WTC11 (cell line): ENCODE measurements at regions not wholly inside any gene's neighbourhood (a gene's known extent, or its start where the extent isn't known, plus 50 kb on each side); places are given as distances from the start of the nearest gene placed in this dataset.
A peak's percentile ranks its signal among the peaks of the same experiment; 100 is the strongest.

Source experiments
- ATAC-seq: fragments of 200-7000 bp; cut with Tn5 transposase; 2 replicates; pipeline ENCODE4 v1.10.0; 2021; ENCODE audit warnings: mild to moderate bottlenecking, moderate library complexity
- CTCF ChIA-PET: fragments of 300-600 bp; sonication (Branson Sonifier 250); formaldehyde crosslinking; loops from one replicate; lab custom pipeline; 2021; ENCODE audit warnings: antibody characterized with exemption; lab: Charles Lee
- POLR2A ChIA-PET: fragments of 350-600 bp; sonication (Branson Sonifier 250); formaldehyde crosslinking; loops from one replicate; lab custom pipeline; 2021; ENCODE audit warnings: antibody characterized with exemption; lab: Charles Lee
- DNase-seq: peaks from one replicate; pipeline ENCODE4 v3.0.0; 2021; ENCODE audit warnings: low spot score
- H3K27ac Mint-ChIP-seq: 2 replicates; pipeline ENCODE4 v1.8.0; 2021; ENCODE audit warnings: mixed read lengths
- H3K27me3 Mint-ChIP-seq: 2 replicates; pipeline ENCODE4 v1.8.0; 2021; ENCODE audit warnings: low read depth, mild to moderate bottlenecking, moderate library complexity, mixed read lengths
- H3K36me3 Mint-ChIP-seq: 2 replicates; pipeline ENCODE4 v1.8.0; 2021; ENCODE audit warnings: mixed read lengths
- H3K4me1 Mint-ChIP-seq: 2 replicates; pipeline ENCODE4 v1.8.0; 2022; ENCODE audit warnings: mixed read lengths
- H3K4me3 Mint-ChIP-seq: 2 replicates; pipeline ENCODE4 v1.8.0; 2021; ENCODE audit warnings: mild to moderate bottlenecking, moderate library complexity, mixed read lengths
- H3K9me3 Mint-ChIP-seq: 2 replicates; pipeline ENCODE4 v1.8.0; 2021; ENCODE audit warnings: mixed read lengths
- EMX1 ChIP-seq: fragments of 250-450 bp; sonication (Bioruptor Pico); IDR thresholded peaks from 2 replicates; pipeline ENCODE4 v1.8.0; 2021; ENCODE audit warnings: mild to moderate bottlenecking
- ETV6 ChIP-seq: sonication (generic); formaldehyde crosslinking; IDR thresholded peaks from 2 replicates; pipeline ENCODE4 v1.8.1; 2022; ENCODE audit warnings: mild to moderate bottlenecking, missing genetic modification reagents
- HMGA2 ChIP-seq: fragments of 250-450 bp; sonication (Bioruptor Pico); IDR thresholded peaks from 2 replicates; pipeline ENCODE4 v1.4.0; 2021; ENCODE audit warnings: mild to moderate bottlenecking, moderate library complexity
- MXD4 ChIP-seq: fragments of 250-450 bp; sonication (Bioruptor Pico); IDR thresholded peaks from 2 replicates; pipeline ENCODE4 v1.8.0; 2021; ENCODE audit warnings: mild to moderate bottlenecking, moderate library complexity, borderline replicate concordance
- TP53 ChIP-seq: sonication (generic); formaldehyde crosslinking; IDR thresholded peaks from 2 replicates; pipeline ENCODE4 v1.8.1; 2023; ENCODE audit warnings: mild to moderate bottlenecking, missing genetic modification reagents
- TF ChIP-seq, protein P1 (sequence below): sonication (generic); formaldehyde crosslinking; IDR thresholded peaks from 2 replicates; pipeline ENCODE4 v1.8.1; 2023; ENCODE audit warnings: mild to moderate bottlenecking, missing genetic modification reagents, borderline replicate concordance
- TF ChIP-seq, protein P2 (sequence below): sonication (generic); formaldehyde crosslinking; IDR thresholded peaks from 2 replicates; pipeline ENCODE4 v1.8.1; 2022; ENCODE audit warnings: missing genetic modification reagents, borderline replicate concordance
- TF ChIP-seq, protein P3 (sequence below): sonication (generic); formaldehyde crosslinking; IDR thresholded peaks from 2 replicates; pipeline ENCODE4 v1.8.1; 2022; ENCODE audit warnings: mild to moderate bottlenecking, moderate library complexity, missing genetic modification reagents
- TF ChIP-seq, protein P4 (sequence below): sonication (generic); formaldehyde crosslinking; IDR thresholded peaks from 2 replicates; pipeline ENCODE4 v1.8.1; 2023; ENCODE audit warnings: mild to moderate bottlenecking, missing genetic modification reagents, moderate library complexity
- TF ChIP-seq, protein P5 (sequence below): sonication (generic); formaldehyde crosslinking; IDR thresholded peaks from 2 replicates; pipeline ENCODE4 v1.8.0; 2023; ENCODE audit warnings: mild to moderate bottlenecking, missing genetic modification reagents

DNA sequence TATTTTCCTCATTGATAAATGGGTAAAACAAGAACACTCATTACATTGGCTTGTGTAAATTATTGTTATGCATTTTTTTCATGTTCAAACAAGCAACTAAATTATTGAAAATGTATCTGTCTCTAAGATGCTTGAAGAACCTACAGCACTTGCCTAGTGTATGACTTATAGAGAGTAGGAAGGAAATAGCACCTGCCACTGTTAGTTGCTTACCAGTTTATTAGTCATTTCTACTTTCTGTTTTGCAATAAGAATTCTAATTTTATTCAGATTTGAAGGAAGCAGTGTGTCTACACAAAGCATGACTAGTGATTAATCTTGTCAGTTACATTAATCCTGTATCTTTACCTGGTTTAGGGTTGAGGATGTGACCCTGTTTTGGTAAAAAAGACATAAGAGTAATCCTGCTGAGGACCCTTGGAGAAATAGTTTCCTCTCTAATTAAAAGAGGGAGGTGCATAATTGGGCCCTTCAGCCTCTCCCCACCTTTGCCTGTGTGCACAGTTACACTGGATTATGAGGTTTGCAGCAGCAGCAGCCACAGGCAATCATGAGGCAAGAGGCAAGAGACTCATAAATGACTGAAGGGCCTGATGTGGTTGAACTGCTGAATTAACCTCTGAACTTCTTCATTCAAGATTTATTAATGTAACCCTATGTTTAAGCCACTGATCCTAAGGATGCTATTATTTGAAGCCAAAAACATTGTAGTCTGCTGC, 1202.1 kb downstream of the ADGRL3 start (continued):
- TF ChIP-seq, protein P1, sequence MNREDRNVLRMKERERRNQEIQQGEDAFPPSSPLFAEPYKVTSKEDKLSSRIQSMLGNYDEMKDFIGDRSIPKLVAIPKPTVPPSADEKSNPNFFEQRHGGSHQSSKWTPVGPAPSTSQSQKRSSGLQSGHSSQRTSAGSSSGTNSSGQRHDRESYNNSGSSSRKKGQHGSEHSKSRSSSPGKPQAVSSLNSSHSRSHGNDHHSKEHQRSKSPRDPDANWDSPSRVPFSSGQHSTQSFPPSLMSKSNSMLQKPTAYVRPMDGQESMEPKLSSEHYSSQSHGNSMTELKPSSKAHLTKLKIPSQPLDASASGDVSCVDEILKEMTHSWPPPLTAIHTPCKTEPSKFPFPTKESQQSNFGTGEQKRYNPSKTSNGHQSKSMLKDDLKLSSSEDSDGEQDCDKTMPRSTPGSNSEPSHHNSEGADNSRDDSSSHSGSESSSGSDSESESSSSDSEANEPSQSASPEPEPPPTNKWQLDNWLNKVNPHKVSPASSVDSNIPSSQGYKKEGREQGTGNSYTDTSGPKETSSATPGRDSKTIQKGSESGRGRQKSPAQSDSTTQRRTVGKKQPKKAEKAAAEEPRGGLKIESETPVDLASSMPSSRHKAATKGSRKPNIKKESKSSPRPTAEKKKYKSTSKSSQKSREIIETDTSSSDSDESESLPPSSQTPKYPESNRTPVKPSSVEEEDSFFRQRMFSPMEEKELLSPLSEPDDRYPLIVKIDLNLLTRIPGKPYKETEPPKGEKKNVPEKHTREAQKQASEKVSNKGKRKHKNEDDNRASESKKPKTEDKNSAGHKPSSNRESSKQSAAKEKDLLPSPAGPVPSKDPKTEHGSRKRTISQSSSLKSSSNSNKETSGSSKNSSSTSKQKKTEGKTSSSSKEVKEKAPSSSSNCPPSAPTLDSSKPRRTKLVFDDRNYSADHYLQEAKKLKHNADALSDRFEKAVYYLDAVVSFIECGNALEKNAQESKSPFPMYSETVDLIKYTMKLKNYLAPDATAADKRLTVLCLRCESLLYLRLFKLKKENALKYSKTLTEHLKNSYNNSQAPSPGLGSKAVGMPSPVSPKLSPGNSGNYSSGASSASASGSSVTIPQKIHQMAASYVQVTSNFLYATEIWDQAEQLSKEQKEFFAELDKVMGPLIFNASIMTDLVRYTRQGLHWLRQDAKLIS (CRISPR knock-in tag): no peak
- TF ChIP-seq, protein P2, sequence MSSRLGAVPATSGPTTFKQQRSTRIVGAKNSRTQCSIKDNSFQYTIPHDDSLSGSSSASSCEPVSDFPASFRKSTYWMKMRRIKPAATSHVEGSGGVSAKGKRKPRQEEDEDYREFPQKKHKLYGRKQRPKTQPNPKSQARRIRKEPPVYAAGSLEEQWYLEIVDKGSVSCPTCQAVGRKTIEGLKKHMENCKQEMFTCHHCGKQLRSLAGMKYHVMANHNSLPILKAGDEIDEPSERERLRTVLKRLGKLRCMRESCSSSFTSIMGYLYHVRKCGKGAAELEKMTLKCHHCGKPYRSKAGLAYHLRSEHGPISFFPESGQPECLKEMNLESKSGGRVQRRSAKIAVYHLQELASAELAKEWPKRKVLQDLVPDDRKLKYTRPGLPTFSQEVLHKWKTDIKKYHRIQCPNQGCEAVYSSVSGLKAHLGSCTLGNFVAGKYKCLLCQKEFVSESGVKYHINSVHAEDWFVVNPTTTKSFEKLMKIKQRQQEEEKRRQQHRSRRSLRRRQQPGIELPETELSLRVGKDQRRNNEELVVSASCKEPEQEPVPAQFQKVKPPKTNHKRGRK (CRISPR knock-in tag): no peak
- TF ChIP-seq, protein P3, sequence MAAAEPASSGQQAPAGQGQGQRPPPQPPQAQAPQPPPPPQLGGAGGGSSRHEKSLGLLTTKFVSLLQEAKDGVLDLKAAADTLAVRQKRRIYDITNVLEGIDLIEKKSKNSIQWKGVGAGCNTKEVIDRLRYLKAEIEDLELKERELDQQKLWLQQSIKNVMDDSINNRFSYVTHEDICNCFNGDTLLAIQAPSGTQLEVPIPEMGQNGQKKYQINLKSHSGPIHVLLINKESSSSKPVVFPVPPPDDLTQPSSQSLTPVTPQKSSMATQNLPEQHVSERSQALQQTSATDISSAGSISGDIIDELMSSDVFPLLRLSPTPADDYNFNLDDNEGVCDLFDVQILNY (CRISPR knock-in tag): no peak

DNA sequence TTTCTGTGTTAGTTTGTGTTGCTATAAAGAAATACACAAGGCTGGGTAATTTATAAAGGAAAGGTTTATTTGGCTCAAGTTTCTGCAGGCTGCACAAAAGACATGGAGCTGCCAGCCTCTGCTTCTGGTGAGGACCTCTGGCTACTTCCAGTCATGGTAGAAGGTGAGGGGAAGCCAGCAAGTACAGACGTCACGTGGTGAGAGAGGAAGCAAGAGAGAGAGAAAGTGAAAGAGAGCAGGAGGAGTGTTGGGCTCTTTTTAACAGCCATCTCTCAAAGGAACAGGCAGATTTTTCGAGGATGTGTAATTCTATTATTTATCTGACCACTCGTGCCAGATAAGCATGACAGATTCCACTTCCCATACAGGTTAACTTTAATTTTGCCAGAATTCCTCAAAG, 1199.1 kb downstream of the ADGRL3 start:
- peak; percentile 30; the same call in 1 of the 2 replicates for ATAC-seq
- Mint-ChIP-seq H3K4me3 (no peak overlapping the region), H3K27me3 (no peaks in the 10 kb centered on the region), H3K4me1 (no peaks in the 10 kb centered on the region), H3K36me3 (no peaks in the 10 kb centered on the region), H3K9me3 (no peaks in the 10 kb centered on the region), H3K27ac (no peak overlapping the region)
- TF ChIP-seq, protein P3 (CRISPR knock-in tag): no peak
- TF ChIP-seq, protein P4, sequence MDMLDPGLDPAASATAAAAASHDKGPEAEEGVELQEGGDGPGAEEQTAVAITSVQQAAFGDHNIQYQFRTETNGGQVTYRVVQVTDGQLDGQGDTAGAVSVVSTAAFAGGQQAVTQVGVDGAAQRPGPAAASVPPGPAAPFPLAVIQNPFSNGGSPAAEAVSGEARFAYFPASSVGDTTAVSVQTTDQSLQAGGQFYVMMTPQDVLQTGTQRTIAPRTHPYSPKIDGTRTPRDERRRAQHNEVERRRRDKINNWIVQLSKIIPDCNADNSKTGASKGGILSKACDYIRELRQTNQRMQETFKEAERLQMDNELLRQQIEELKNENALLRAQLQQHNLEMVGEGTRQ: peak; percentile 55
- ChIA-PET CTCF (no interaction called here), POLR2A (no interaction called here)
- no peak for DNase-seq

DNA sequence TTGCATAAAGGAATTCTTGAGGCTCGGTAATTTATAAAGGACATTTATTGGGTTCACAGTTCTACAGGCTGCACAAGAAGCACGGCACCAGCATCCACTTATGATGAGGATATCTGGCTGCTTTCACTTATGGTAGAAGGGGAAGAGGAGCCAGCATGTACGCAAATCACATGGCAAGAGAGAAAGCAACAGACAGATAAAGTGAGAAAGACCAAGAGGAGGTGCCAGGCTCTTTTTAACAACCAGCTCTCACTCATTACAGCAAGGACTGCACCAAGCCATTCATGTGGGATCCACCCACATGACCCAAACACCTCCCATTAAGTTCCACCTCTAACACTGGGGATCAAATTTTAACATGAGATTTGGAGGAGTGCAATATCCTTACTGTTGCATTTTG, 1198.2 kb downstream of the ADGRL3 start:
- Mint-ChIP-seq H3K4me1 (no peaks in the 10 kb centered on the region), H3K4me3 (no peak overlapping the region), H3K27me3 (no peaks in the 10 kb centered on the region), H3K27ac (no peak overlapping the region), H3K36me3 (no peaks in the 10 kb centered on the region), H3K9me3 (peaks cover 4% of the 10 kb centered on the region)
- TF ChIP-seq, protein P2 (CRISPR knock-in tag): no peak
- TF ChIP-seq, protein P5, sequence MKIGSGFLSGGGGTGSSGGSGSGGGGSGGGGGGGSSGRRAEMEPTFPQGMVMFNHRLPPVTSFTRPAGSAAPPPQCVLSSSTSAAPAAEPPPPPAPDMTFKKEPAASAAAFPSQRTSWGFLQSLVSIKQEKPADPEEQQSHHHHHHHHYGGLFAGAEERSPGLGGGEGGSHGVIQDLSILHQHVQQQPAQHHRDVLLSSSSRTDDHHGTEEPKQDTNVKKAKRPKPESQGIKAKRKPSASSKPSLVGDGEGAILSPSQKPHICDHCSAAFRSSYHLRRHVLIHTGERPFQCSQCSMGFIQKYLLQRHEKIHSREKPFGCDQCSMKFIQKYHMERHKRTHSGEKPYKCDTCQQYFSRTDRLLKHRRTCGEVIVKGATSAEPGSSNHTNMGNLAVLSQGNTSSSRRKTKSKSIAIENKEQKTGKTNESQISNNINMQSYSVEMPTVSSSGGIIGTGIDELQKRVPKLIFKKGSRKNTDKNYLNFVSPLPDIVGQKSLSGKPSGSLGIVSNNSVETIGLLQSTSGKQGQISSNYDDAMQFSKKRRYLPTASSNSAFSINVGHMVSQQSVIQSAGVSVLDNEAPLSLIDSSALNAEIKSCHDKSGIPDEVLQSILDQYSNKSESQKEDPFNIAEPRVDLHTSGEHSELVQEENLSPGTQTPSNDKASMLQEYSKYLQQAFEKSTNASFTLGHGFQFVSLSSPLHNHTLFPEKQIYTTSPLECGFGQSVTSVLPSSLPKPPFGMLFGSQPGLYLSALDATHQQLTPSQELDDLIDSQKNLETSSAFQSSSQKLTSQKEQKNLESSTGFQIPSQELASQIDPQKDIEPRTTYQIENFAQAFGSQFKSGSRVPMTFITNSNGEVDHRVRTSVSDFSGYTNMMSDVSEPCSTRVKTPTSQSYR: no peak
- no peak for TF ChIP-seq HMGA2 (CRISPR knock-in tag)
- TF ChIP-seq ETV6 (CRISPR knock-in tag): no peak
- no peak for TF ChIP-seq EMX1 (CRISPR knock-in tag)
- TF ChIP-seq TP53 (CRISPR knock-in tag): no peak
- TF ChIP-seq MXD4 (CRISPR knock-in tag): no peak
- DNase-seq (no peak), ATAC-seq (no peak; the same call in 1 of the 2 replicates)
- POLR2A ChIA-PET: no interaction called here
- CTCF ChIA-PET: no interaction called here
